ENCODE measurements at regions not wholly inside any gene's neighbourhood (a gene's known extent, or its start where the extent isn't known, plus 50 kb on each side); places are given as distances from the start of the nearest gene placed in this dataset.

DNA sequence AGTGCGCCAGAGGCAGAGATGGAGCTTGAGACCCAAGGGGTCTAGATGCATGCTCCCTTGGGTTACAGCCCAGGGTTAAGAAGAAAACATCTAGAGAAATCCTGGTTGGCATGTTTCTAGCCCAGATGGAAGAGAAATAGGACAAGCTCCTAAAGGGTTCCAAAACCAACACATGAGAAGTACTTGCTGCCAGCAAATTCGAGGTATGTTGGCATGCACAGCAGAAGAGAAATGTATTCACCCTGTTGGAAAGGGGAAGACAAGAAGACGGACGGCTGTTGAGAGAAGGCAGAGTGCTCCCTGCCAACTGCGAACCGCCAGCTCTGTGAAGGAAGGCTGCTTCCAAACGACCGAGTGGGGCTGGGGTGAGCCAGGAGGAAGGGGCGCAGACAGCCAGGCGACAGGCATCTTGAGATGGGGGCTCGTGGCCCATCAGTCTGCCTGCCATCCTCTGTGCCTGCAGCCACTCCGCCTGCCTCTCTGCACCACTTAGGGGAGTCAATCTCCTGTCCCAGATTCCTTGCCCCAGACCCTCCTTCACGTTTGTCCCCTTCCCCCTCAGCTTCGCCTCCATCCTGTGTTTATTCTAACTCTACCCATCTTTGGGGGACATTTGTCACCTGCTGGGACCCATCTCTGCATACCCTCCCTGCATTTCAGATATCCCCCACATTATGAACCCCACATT lies 249.2 kb downstream of the CDC5L start:
- no peak for DNase-seq (ENCODE audit: low spot score)

DNA sequence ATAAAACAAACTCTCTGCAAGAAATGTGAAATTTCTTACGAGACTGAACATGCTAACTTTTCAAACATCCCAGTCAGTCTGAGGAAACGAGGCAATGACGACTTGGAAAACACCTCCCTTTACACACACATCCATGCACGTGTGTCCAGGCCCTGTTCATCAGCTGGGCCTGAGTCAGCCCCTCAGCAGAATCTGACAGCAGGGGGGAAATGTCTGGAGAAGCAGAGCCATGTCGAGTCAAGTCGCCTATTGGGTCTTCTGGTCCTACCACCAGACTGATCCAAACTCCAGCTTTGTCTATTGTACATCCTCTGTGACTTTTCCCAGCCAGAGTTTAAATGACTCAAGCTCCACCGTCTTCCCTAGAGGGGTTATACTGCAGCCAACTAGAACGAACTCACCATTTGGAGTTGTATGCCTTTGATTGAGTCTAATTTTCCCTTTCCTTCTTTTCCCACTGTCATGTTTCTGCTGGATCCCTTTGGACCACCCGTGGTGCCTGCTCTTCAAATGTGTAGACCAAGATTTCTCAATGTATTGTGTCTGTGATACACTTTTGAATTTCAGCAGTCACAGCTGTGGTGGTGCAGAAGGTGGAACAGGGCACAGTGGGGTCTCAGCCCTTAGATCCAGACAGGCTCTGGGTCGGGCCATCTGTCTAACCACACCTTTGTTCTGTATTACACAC lies 254.0 kb downstream of the CDC5L start:
- DNase-seq (ENCODE audit: low spot score): no peak

DNA sequence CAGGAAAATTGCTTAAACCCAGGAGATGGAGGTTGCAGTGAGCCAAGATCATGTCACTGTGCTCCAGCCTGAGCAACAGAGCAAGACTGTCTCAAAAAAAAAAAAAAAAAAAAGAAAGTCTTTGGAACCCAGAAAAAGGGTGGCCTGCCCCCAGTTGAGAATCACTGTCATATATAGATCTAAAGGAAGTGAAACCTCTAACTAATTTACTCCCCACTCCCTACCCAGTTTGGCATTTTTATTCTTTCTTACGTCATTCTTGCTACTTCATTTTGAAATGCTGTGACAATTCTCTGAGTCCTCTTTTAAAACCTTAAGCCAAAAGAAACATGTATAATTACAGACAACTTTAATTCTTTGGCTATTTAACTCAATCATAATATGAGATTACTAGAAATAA lies 254.8 kb downstream of the CDC5L start:
- DNase-seq (ENCODE audit: low spot score): no peak

DNA sequence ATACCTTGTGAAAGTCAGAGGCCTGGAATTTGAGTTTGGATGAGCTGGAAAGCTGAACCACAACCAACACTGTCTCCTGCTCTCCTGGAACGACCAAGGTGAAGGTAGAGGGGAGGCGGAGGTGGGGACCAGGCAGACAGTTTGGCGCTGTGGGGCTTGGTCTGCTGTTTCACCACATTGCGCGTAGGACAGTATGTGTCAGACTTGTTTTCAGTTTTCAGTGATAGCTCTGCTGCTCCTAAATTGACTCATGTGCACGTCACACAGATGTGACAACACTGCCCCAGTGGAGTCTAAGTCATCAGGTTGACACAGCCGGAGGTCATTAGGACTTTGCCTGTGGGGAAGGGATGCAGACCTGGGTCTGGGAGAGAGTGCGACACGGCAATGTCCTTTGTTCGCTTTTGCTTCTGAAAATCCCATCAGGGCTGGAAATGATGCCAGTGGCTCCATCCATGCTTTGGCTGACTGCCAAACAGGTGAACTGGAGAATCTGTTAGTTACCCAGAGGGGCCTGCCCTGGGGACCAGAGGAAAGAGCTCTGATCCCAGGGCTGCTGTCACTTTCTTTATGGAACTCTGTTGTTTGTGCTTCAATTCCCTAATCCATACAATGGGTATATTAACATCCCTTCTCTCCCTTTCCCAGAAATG lies 255.5 kb downstream of the CDC5L start:
- DNase-seq (ENCODE audit: low spot score): no peak

DNA sequence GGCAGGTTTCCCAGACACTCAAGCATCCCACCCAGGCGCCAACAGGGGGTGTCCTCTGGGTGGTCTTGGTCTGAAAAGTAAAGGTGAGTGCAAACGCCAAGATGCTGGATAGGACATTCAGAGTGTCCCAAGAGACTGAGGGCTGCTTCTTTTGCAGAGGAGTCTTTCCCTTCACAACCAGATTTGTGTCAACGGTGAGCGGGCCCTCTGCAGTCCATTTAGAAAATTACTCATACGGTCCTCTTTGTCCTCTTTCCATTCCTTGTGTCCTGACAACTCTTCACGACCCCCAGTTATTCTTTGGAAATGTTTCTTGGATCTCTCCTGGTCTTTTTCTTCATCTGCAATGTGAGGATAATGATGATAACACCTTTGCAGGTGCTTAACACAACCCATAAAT lies 257.8 kb downstream of the CDC5L start:
- no peak for DNase-seq (ENCODE audit: low spot score)

DNA sequence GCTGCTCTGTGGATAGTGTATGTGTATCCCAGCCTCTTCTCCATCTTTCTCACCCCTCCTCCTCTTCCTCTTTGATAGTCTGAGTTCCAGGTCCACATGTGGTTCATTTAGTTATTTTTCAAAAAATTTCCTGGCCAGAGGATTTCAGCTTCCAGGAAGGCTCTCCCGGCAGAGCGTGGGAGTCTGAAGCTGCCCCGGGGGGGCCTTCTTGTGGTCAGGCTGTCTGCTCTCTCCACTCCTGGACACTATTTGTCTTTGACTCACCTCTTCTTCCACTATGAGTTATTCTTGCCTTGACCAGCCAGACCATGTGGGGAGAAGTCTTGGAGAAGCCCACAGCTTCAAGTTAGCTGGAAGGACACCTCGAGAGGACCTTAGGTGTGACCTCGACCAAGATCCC lies 258.8 kb downstream of the CDC5L start:
- no peak for DNase-seq (ENCODE audit: low spot score)

DNA sequence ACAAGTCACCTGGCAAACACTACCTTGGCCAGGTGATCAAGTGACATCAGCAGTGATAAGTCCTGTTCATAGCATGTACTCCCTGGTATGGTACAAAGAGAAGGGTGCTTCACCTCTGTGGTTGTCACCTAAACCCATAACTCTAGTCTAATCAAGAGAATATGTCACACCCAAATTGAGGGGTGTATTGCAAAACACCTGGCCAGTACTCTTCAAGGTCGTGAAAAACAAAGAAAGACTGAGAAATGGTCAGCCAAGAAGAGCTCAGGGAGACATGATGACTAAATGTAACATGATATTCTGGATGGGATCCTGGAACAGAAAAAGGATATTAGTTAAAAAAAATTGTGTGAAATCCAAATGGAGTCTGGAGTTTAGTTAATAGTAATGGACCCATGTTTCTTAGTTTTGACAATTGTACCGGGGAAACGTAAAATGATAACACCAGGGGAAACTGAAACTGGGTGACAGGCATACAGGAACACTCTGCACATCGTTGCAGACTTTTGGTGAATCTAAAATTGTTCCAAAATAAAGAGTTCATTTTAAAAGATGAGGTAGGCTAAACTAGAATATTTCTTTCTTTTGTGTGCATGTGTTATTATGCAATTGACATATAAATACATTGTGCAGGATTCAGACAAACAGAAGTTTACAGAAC lies 262.0 kb downstream of the CDC5L start:
- no peak for DNase-seq (ENCODE audit: low spot score)

DNA sequence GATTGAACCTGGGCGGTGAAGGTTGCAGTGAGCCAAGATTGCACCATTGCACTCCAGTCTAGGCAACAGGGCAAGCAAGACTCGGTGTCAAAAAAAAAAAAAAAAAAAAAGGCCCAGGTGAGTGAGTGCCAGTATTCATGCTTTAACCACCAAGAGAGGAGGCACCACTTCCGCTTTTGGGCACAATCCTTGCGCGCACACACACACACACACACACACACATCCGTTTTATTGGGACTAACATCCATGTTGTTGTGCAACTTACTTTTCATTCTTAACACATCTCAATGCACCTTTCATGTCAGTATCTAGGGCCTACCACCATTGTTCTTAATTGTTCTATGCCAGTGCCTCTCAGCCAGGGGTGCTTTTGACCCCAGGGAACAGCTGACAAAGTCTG lies 263.0 kb downstream of the CDC5L start:
- no peak for DNase-seq (ENCODE audit: low spot score)

DNA sequence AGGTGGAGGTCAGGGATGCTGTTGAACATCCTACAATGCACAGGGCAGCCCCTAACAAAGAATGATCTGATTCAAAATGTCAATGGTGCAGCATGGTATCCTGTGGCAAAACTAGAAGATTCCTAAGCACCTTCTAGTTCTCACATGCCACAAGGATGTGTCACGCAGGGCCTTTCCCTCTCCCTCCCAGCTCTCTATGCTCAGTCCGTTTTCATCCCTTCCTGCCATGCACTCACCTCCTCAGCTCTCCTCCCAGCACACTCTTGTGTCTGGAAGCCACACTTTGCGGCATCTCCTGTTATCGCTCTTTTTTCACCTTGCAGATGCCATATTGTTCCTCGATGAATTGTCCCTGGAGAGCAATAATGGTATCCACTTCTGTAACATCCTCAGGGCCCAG lies 263.4 kb downstream of the CDC5L start:
- DNase-seq (ENCODE audit: low spot score): no peak

DNA sequence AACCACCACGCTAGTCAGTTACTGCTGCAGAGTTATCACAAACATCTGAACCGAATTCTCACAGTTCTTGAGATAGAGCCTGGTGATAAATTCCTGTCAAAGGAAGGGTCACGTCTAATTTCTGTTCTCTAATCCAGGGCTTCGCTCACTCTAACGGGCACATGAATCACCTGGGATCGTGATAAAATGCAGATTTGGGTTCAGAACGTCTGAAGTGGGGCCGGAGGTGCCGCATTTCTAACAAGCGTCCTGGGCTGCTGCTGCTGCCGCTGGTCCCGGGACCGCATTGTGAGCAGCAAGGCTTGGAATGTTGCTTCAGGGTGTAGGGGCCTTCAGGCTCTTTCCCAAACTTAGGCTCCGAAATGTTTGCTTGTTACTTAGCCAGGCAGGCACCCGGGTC lies 264.1 kb downstream of the CDC5L start:
- DNase-seq (ENCODE audit: low spot score): no peak

DNA sequence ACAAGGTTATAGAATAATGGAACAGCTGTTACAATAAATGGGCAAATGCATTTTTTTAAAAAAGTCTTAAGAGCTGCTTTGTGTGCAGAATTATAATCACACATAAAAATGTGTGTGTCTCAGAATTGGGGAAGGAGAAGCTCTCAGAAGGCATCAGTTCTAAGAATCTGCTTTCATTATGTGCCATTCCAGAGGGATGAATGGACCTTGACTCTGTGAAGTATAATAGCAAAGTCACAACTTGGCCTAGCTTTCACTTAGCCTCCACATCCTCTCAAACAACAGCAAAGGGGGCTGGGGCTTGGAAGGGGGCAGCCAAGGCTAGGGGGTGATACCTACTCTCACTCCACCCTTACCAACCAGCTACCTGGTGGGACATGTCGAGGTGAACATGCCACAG lies 265.0 kb downstream of the CDC5L start:
- no peak for DNase-seq (ENCODE audit: low spot score)

DNA sequence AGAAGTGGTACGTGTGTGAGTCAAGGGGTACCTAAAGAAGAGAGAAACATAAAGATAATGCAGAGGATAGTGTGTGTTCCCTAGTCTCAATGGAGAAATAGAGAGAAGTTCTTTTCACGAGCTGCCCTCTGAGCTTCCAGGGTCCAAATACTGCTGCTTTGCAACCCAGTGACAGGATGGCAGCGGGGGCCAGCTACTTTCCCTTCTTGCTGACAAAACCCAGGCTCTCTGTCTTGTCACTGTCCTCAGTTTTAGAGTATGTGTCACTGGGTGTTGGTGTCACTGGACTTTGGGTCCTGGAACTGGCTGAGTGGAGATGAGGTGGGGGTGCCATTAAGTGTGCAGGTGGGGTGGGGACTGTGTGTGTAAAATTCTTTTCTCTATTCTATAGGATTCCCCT lies 265.6 kb downstream of the CDC5L start:
- DNase-seq (ENCODE audit: low spot score): no peak

DNA sequence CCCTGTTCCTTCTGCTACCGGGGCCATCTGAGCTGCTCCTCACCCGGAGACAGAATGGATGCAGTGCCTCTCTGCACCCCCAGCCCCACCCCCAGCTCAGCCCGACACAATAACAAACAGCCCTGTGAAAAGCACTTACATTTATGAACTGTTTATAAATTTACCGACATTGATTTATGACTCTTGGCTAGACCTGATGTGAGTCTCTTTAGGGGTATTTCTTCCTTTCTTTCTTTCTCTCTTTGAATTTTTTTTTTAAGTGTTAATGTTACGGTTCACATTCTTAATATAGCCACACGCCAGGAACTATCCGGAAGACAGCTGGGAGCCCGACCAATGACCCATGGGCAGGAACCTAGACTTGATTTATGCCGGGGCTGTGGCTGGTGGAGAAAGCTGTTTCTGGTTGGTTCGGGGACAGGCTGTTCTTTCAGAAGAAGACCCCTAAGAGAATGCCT lies 266.3 kb downstream of the CDC5L start:
- no peak for DNase-seq (ENCODE audit: low spot score)

DNA sequence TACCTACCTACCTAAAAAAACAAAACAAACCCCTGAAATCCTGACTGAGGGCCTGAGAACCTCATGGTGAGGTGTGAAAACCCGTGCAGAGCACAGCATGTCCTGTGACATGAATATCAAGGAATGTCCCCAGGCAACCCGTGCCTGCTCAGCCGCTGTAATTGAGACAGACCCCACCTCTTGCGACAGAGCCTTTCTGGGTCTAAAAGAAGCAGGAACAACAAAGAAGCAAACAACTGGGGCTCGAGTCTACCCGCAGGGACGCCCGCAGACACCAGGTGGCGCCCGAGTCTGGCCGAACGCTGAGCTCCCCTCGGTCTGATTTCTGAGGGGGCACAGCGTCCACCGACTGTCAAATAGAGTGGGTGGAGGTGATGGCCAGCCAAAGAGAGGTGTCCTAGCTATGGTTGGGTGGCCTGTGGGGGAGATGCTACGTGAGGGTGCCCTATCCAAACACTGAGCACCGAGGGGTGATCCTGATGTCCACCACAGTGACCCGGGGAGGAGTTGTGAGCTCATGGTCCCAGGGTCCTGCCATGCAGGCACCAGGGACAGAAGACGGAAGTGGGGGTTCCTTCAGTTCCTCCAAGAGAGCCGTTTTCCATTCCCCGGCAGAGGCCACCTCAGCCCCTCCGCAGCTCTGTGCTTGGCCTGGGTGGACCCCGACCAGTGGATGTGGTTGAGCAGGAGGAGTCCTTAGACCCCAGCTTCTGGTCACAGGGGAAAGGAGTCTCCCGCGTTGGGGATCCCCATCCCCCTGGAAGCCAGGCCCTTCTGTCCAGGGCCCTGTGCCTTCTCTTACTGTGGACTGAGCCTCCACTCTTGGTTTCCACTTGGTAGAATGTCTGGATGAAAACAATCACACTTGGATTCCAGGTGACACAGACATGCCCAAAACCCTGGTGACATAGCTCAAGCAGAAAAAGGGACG lies 268.2 kb downstream of the CDC5L start:
- DNase-seq (ENCODE audit: low spot score): peak; percentile 45

DNA sequence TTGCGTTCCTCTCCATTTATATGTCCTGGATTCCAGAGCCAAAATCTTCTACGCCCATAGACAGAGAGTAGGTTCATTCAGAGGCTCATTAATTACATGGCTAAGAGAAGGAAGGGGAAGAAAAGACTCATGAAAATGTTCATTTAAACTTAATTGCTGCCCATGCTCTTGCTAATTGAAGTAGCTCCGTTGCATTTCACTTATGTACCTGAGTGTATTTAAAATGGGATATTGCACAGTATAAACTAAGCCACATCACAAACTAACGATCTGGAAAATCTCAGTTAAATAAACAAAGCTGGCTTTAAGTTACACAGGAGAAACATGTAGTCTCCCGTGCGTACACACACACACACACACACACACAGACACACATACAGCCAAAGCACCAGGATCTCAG lies 269.2 kb downstream of the CDC5L start:
- no peak for DNase-seq (ENCODE audit: low spot score)

DNA sequence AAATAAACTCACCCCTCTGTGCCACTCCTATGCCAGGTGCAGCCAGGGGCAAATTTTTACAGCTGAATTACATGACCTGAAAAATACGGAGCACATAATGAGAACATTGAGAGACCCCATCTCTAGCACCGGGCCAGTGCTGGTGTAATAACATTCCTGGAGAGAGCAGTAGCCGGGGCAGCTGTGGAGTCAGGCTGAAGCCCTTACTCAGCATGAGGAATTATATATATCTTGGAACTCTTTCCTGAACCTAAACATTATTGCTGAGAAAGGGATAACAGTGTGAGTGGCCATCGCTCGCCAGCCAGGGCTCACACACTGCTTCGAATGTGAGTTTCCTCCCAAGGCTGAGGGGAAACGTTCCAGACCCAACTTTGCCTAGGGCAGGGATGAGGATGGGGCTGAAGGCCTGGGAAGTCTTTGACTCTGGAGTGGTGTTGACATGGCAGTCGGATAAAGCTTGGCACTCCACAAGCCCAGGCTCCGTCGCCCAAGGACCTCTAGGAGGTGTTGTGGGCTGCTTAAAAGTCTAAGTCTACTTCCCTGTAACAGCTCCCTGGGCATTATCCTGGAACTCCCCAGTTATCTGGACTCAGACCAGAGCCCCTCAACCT lies 269.8 kb downstream of the CDC5L start:
- DNase-seq (ENCODE audit: low spot score): no peak

DNA sequence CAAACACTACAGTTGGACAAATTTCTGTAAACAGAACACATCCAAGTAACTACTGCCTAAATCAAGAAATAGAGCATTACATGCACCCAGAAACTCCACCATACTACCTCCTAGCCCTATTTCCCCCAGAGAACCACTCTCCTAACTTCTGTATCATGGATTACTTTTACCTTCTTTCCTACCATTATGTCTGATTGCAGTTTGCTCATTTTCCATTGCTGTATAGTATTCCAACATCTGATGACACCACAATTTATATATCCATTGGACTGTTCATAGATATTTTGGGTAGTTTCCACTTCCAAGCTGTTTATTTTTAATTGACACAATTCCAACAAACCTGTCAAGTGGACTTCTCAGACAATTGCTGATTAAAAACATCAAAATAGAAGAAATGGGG lies 271.1 kb downstream of the CDC5L start:
- DNase-seq (ENCODE audit: low spot score): no peak

DNA sequence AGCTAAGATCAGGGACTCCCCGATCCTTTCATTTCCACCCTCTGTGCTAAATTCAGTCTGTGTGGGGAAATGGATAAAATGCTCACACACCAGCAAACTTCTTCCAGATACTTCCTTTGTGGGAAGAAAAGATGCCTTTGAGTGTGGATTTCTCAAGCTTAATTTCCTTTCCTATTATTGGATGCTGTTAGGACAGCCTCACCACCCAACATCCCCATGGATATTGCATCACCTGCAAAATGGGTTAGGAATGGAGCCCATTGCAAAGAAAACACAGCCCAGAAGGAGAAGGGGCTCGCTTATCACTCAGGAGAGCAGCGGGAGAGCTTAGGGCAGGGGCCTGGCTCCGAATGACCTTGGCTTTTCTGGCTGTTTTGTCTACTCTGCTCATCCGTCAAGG lies 272.2 kb downstream of the CDC5L start:
- DNase-seq (ENCODE audit: low spot score): no peak

DNA sequence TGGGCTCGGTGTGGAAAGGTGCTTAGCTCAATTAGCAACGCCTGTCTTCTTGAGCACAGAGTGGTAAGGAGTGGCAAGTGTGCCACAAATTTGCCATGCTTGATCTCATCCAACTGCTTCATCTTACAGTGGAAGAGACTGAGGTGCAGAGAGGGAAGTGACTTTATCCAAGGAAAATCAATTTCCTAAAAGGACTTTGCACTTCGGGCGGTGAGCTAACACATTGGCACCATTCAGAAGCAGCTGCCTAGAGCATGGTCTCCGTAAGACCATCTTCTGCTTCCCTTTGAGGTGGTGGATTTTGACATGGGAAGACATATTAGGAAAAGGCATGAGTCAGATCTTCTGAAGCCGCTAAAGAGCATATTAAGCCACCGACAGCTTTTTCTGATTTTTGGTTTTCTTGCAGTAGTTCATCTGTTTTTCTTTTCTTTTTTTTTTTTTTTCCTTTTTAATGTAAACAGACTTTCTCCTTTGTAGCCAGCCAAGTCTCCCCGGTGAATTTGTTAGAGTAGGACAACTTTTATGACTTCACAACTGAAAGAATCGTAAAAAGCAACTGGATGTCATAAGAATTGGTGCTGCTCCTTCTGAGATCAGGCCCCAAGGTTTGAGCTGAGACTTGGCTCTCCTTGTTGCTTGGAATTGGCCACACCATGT lies 273.2 kb downstream of the CDC5L start:
- DNase-seq (ENCODE audit: low spot score): no peak

DNA sequence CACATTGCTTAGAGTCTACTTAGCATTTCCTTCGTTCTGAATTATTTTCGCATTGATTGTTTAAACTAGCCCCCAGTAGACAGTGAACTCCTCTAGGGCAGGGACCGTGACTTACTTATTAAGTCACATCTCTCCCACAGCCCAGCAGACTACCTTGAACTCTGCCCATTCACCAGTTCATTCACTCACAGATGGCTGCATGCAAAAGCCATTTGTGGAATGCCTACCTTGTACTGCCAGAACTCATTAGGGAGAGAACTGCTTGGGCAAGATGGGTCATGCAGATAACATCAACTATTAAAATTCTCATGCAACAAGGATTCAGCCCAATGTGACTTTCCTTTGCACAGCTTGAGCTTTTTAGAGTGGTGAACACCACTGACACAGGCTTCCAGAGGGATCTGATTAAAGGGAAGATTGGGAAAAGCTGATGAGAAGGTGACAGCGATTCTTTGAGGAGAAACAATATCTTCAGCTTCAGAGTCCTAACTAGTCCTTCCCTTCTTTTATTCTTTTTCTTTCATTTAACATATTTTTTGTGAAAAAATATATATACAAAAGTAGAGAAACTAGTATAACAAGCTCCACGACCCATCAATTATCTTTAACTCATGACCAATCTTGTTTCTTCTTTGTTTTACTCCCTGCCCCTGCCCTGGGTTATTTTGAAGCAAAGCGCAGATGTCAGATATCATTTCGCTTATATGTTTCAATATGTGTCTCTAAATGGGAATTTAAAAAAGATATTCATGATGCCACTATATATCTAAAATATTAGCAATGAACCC lies 273.9 kb downstream of the CDC5L start:
- DNase-seq (ENCODE audit: low spot score): no peak
